ENCODE measurements at regions not wholly inside any gene's neighbourhood (a gene's known extent, or its start where the extent isn't known, plus 50 kb on each side); places are given as distances from the start of the nearest gene placed in this dataset.
A peak's percentile ranks its signal among the peaks of the same experiment; 100 is the strongest.
"Not testable (repeated sequence)": the region's sequence is repeated elsewhere in the genome, so short reads cannot be mapped to it uniquely, and the experiment has no call there.

DNA sequence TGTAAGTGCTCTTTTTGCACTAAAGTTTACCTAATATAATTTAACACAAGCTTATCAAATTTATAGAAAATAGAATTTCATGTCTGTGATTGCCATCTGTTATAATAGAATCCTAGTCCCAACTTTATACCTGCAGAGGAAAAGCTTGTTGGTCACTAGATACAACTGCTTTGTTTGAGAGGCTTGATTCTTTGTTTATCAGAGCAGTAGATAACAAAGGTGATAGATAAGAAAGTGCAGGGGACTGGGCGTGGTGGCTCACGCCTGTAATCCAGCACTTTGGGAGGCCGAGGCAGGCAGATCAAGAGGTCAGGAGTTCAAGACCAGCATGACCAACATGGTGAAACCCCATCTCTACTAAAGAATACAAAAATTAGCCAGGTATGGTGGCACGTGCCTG is 528.0 kb downstream of the STK39 start:
- Histone ChIP-seq H3K27ac (ENCODE audit: low read depth, low read length) (no peak overlapping the region), H3K4me3 (ENCODE audit: low read depth, low read length) (no peak overlapping the region), H3K9ac (ENCODE audit: low read depth, low read length) (no peak overlapping the region), H3K9me3 (ENCODE audit: control insufficient read depth, insufficient read depth, low read length) (no peaks in the 10 kb centered on the region), H3K4me1 (ENCODE audit: control insufficient read depth, insufficient read depth, low read length) (peaks cover 26% of the 10 kb centered on the region), H3K36me3 (ENCODE audit: control insufficient read depth, insufficient read depth, low read length) (no peaks in the 10 kb centered on the region), H3K27me3 (ENCODE audit: control insufficient read depth, insufficient read depth, low read length) (no peaks in the 10 kb centered on the region)

DNA sequence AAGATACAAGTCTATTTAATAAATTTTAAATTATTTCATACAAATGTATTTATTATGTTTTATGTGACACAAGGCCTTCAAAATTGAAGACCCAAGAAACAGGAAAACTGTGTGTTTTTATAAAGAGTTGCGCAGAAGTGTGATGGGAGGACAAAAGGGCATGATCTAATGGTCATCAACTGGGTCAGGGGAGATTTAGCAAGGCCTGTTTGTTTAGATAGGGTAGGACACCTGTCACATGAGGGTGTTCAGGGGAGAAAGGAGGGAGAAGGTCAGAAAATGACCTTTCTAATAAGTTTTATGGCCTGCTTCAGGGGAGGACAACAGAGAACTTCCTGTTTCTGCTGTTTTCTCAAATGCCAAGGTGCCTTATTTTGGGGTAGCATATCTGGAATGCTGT is 528.8 kb downstream of the STK39 start:
- Histone ChIP-seq H3K27me3 (ENCODE audit: control insufficient read depth, insufficient read depth, low read length) (no peaks in the 10 kb centered on the region), H3K36me3 (ENCODE audit: control insufficient read depth, insufficient read depth, low read length) (no peaks in the 10 kb centered on the region), H3K9ac (ENCODE audit: low read depth, low read length) (no peak overlapping the region), H3K9me3 (ENCODE audit: control insufficient read depth, insufficient read depth, low read length) (no peaks in the 10 kb centered on the region), H3K4me1 (ENCODE audit: control insufficient read depth, insufficient read depth, low read length) (peaks cover 26% of the 10 kb centered on the region), H3K27ac (ENCODE audit: low read depth, low read length) (no peak overlapping the region), H3K4me3 (ENCODE audit: low read depth, low read length) (no peak overlapping the region)

DNA sequence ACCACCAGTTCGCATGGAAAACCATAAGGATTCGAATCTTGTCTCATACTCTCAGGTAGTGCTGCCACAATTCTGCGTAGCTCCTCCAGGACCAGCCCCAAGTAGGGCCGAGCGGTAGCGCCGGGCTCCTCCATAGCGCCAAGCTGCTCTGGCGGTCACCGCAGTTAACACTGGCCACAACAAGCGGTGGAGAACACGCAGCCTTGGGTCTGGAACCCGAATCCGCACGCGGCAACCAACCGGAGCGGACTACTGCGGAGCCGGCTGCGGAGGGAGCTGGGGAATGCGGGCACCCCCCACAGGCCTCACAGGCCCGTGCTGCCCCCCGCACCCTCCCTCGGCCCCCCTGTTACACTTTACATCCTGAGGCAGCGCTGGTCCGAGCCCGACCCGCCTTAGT is 531.5 kb downstream of the STK39 start:
- H3K4me1 ChIP-seq (ENCODE audit: control insufficient read depth, insufficient read depth, low read length): peaks cover 3% of the 10 kb centered on the region; the same call in 1 of the 2 replicates
- H3K4me3 ChIP-seq (ENCODE audit: low read depth, low read length): no peak overlapping the region
- no peak overlapping the region for H3K9ac ChIP-seq (ENCODE audit: low read depth, low read length)
- H3K36me3 ChIP-seq (ENCODE audit: control insufficient read depth, insufficient read depth, low read length): no peaks in the 10 kb centered on the region
- H3K9me3 ChIP-seq (ENCODE audit: control insufficient read depth, insufficient read depth, low read length): no peaks in the 10 kb centered on the region
- no peaks in the 10 kb centered on the region for H3K27me3 ChIP-seq (ENCODE audit: control insufficient read depth, insufficient read depth, low read length)
- no peak overlapping the region for H3K27ac ChIP-seq (ENCODE audit: low read depth, low read length)

DNA sequence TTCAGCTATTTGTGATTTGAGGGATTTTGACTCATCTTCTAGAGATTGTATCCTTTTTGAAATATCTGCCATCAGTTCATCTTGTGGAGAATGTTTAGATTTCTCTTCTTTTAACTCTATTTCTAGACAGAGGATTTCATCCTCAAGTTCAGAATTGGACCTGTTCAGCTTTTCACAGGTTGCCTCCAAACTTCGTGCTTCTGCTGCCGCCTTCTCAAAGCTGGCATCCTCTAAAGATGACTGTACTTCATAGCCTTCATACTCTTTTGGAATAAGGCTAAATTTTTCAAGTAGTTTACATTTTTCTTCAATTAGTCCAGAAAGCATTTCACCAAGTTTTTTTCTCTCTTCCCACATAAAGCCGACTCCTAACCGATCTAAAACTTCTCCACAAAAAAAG is 531.9 kb downstream of the STK39 start:
- H3K4me1 ChIP-seq (ENCODE audit: control insufficient read depth, insufficient read depth, low read length); H3K9ac ChIP-seq (ENCODE audit: low read depth, low read length); H3K9me3 ChIP-seq (ENCODE audit: control insufficient read depth, insufficient read depth, low read length); H3K27ac ChIP-seq (ENCODE audit: low read depth, low read length); H3K36me3 ChIP-seq (ENCODE audit: control insufficient read depth, insufficient read depth, low read length); H3K4me3 ChIP-seq (ENCODE audit: low read depth, low read length); H3K27me3 ChIP-seq (ENCODE audit: control insufficient read depth, insufficient read depth, low read length): not testable (repeated sequence)

DNA sequence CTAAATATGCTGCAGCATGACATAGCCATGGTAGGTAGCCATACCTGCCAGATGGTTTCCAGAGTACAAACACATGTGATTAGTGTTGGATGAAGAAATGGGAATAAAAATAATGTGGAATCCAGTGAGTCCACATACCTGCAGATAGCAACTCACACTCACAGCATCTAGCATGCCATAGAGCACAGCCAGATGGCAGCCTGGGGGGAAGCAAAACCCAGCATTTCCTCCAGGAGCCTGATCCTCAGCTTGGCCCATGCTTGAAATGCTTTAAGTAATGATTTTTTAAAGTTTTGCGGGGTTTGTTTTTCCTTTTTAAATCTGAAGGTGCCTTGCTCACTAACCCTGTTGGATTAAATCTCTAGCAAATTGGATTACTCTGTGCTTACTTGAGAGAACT is 535.1 kb downstream of the STK39 start:
- Histone ChIP-seq H3K36me3 (ENCODE audit: control insufficient read depth, insufficient read depth, low read length) (no peaks in the 10 kb centered on the region), H3K4me1 (ENCODE audit: control insufficient read depth, insufficient read depth, low read length) (no peaks in the 10 kb centered on the region)

DNA sequence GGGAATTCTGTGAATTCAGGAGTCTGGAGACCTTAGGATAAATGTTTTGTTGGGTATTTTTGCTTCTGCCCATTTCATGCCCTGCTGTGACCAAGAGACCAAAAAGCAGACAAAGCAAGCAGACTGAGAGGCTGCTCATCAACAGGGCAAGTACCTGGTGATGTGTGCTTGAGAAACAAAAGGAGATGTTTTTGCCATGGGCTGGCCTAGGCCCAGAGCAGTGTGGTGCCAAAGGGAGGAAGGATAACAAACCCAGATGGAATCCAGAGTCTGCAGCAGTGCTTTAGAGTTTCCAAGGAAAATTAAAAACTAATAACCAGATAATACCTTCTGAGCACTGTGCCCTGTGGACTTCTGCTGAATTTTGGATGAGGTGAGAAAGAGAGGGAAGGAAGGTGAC is 538.4 kb downstream of the STK39 start:
- no peak overlapping the region for H3K4me3 ChIP-seq (ENCODE audit: low read depth, low read length)
- no peaks in the 10 kb centered on the region for H3K9me3 ChIP-seq (ENCODE audit: control insufficient read depth, insufficient read depth, low read length)
- no peaks in the 10 kb centered on the region for H3K4me1 ChIP-seq (ENCODE audit: control insufficient read depth, insufficient read depth, low read length)
- H3K9ac ChIP-seq (ENCODE audit: low read depth, low read length): no peak overlapping the region
- no peaks in the 10 kb centered on the region for H3K36me3 ChIP-seq (ENCODE audit: control insufficient read depth, insufficient read depth, low read length)
- no peaks in the 10 kb centered on the region for H3K27me3 ChIP-seq (ENCODE audit: control insufficient read depth, insufficient read depth, low read length)
- no peak overlapping the region for H3K27ac ChIP-seq (ENCODE audit: low read depth, low read length)

More for the DNA sequence above, 535.1 kb downstream of the STK39 start:
- Histone ChIP-seq H3K9me3 (ENCODE audit: control insufficient read depth, insufficient read depth, low read length) (no peaks in the 10 kb centered on the region), H3K27me3 (ENCODE audit: control insufficient read depth, insufficient read depth, low read length) (no peaks in the 10 kb centered on the region), H3K27ac (ENCODE audit: low read depth, low read length) (no peak overlapping the region), H3K4me3 (ENCODE audit: low read depth, low read length) (no peak overlapping the region), H3K9ac (ENCODE audit: low read depth, low read length) (no peak overlapping the region)

DNA sequence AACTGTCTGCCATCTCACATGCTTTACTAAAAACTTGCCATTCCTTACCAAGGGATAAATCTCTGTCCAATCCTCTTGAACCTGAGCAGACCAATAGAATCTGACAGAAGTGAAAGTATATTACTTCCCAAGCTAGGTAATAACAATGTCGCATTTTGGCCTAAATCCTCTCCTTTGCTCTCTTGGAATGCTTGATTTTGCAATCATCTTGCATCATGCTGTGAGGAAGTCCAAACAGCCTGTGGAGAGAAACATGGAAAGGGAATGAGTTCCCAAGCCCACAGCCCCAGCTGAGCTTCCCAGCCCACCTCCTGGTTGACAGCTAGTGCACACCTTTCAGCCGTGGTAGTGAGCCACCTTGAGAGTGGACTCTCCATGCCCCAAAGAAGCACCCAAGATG is 540.6 kb downstream of the STK39 start:
- H3K27ac ChIP-seq (ENCODE audit: low read depth, low read length): no peak overlapping the region
- no peaks in the 10 kb centered on the region for H3K27me3 ChIP-seq (ENCODE audit: control insufficient read depth, insufficient read depth, low read length)
- H3K4me1 ChIP-seq (ENCODE audit: control insufficient read depth, insufficient read depth, low read length): no peaks in the 10 kb centered on the region
- H3K9ac ChIP-seq (ENCODE audit: low read depth, low read length): no peak overlapping the region
- no peaks in the 10 kb centered on the region for H3K9me3 ChIP-seq (ENCODE audit: control insufficient read depth, insufficient read depth, low read length)
- H3K4me3 ChIP-seq (ENCODE audit: low read depth, low read length): no peak overlapping the region
- H3K36me3 ChIP-seq (ENCODE audit: control insufficient read depth, insufficient read depth, low read length): no peaks in the 10 kb centered on the region

DNA sequence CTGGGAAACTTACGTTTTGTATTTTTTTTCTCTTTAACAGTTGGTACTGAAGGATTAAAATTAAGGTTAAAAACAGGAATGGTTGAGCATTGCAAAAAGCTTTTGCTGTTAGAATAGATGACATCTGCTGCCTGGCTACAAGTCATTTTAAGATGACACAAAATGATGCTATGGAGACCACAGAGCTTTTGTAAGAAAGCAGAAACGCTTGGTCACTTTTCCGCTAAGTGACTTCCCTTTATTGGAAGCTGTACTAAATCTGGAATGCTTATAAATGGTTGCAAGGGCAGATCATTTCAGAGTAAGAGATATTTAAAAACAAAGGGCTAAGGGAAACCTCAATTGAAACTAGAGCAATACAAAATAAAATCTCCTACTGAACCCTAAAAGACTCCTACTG is 544.0 kb downstream of the STK39 start:
- H3K4me3 ChIP-seq (ENCODE audit: low read depth, low read length): no peak overlapping the region
- peaks cover 10% of the 10 kb centered on the region for H3K4me1 ChIP-seq (ENCODE audit: control insufficient read depth, insufficient read depth, low read length)
- no peaks in the 10 kb centered on the region for H3K27me3 ChIP-seq (ENCODE audit: control insufficient read depth, insufficient read depth, low read length)
- H3K9ac ChIP-seq (ENCODE audit: low read depth, low read length): no peak overlapping the region
- no peaks in the 10 kb centered on the region for H3K9me3 ChIP-seq (ENCODE audit: control insufficient read depth, insufficient read depth, low read length)
- no peaks in the 10 kb centered on the region for H3K36me3 ChIP-seq (ENCODE audit: control insufficient read depth, insufficient read depth, low read length)
- H3K27ac ChIP-seq (ENCODE audit: low read depth, low read length): no peak overlapping the region

DNA sequence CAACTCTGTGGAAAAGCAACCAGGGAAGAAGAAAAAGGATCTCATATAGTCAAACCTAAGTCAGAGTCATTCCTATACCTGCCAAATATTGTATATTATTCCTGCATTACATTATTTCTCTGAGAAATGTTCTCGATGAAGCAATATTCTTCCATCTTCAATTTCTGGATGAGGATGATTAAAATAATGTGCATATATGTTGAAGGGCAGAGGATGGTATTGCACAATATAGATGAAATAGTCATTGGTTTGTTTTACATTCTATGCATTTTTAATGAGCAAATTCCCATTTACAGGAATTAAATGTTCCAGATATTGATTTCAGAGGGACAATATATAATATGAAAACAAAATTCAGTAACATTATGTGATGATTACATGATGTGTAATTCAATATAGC is 545.2 kb downstream of the STK39 start:
- H3K36me3 ChIP-seq (ENCODE audit: control insufficient read depth, insufficient read depth, low read length): no peaks in the 10 kb centered on the region
- peaks cover 22% of the 10 kb centered on the region for H3K4me1 ChIP-seq (ENCODE audit: control insufficient read depth, insufficient read depth, low read length)
- no peaks in the 10 kb centered on the region for H3K27me3 ChIP-seq (ENCODE audit: control insufficient read depth, insufficient read depth, low read length)

DNA sequence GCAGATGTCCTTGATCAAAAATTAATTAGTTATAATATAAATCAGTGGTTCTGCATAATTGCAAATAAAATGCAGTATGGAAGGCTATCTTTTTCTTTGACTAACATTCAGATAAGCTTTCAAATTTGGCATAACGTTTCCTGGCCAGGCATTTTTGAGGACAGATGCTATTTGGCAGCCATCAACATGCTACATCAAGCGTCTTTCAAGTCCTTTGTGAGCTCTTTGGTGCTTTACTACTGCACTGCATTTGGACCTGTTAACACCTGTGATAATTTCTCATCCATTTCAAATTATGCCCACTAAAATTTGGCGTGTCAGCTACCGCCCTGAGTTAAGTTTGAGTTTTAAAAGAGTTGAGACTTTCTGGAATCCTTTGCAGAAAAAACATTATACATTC is 545.7 kb downstream of the STK39 start:
- Histone ChIP-seq H3K9ac (ENCODE audit: low read depth, low read length) (no peak overlapping the region), H3K9me3 (ENCODE audit: control insufficient read depth, insufficient read depth, low read length) (no peaks in the 10 kb centered on the region), H3K4me3 (ENCODE audit: low read depth, low read length) (no peak overlapping the region), H3K4me1 (ENCODE audit: control insufficient read depth, insufficient read depth, low read length) (peaks cover 28% of the 10 kb centered on the region), H3K36me3 (ENCODE audit: control insufficient read depth, insufficient read depth, low read length) (no peaks in the 10 kb centered on the region), H3K27ac (ENCODE audit: low read depth, low read length) (no peak overlapping the region), H3K27me3 (ENCODE audit: control insufficient read depth, insufficient read depth, low read length) (no peaks in the 10 kb centered on the region)

More for the DNA sequence above, 545.2 kb downstream of the STK39 start:
- no peak overlapping the region for H3K9ac ChIP-seq (ENCODE audit: low read depth, low read length)
- H3K9me3 ChIP-seq (ENCODE audit: control insufficient read depth, insufficient read depth, low read length): no peaks in the 10 kb centered on the region
- no peak overlapping the region for H3K4me3 ChIP-seq (ENCODE audit: low read depth, low read length)
- H3K27ac ChIP-seq (ENCODE audit: low read depth, low read length): no peak overlapping the region

DNA sequence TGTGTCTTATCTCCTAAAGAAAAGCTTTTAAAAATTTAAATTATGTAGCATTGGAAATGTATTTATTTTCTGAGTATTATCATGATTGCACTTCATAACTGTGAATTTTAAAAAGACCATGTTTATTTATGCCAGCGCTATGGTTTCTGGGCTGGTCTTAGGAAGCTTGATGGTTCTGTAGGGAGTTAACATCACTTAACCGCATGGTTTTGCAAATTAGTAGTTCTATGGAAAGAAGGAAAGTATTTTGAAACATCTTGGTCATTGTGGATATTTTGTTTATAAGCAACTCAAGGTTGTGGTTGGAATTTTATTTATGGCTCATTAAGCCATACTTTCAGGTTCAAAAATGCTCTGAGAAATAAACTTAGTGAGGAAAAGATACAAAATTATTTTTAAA is 549.4 kb downstream of the STK39 start:
- Histone ChIP-seq H3K4me3 (ENCODE audit: low read depth, low read length) (peak overlapping the region; percentile 31), H3K36me3 (ENCODE audit: control insufficient read depth, insufficient read depth, low read length) (no peaks in the 10 kb centered on the region), H3K27ac (ENCODE audit: low read depth, low read length) (peak overlapping the region; percentile 82), H3K9me3 (ENCODE audit: control insufficient read depth, insufficient read depth, low read length) (no peaks in the 10 kb centered on the region), H3K27me3 (ENCODE audit: control insufficient read depth, insufficient read depth, low read length) (no peaks in the 10 kb centered on the region), H3K9ac (ENCODE audit: low read depth, low read length) (no peak overlapping the region), H3K4me1 (ENCODE audit: control insufficient read depth, insufficient read depth, low read length) (peaks cover 33% of the 10 kb centered on the region)

DNA sequence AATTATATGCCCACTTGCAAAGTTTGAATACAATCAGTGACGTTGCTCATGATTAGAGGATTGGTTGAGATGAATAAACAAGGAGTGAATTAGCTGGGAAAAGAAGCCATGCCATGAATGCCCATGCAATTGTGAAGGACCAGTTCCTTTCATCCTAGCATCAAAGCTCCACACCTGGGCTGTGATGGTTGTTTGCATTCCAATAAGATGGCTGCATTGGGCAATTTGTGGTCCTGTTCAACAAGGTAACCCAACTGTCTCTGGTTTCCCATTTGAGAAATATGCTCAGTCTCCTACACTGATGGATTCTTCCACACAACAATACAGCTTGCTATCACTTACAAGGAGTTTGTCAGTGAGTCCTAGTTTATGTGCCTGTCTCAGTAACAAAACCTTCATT is 550.2 kb downstream of the STK39 start:
- Histone ChIP-seq H3K36me3 (ENCODE audit: control insufficient read depth, insufficient read depth, low read length) (no peaks in the 10 kb centered on the region), H3K27ac (ENCODE audit: low read depth, low read length) (peak overlapping the region; percentile 82), H3K9ac (ENCODE audit: low read depth, low read length) (no peak overlapping the region), H3K9me3 (ENCODE audit: control insufficient read depth, insufficient read depth, low read length) (no peaks in the 10 kb centered on the region), H3K4me3 (ENCODE audit: low read depth, low read length) (peak overlapping the region; percentile 31), H3K4me1 (ENCODE audit: control insufficient read depth, insufficient read depth, low read length) (peaks cover 33% of the 10 kb centered on the region), H3K27me3 (ENCODE audit: control insufficient read depth, insufficient read depth, low read length) (no peaks in the 10 kb centered on the region)

All from HUES48 (cell line).